Fibroblast of skin of back (primary cell): ENCODE measurements at regions not wholly inside any gene's neighbourhood (a gene's known extent, or its start where the extent isn't known, plus 50 kb on each side); places are given as distances from the start of the nearest gene placed in this dataset.

ENCODE experiments used
- DNase-seq: peaks from one replicate; pipeline ENCODE4 v3.0.0-alpha.2; 2013

- no peak for DNase-seq
Measured at GRCh38 chr18:22114526-22115321, 54.7 kb upstream of the GATA6 start.

GRCh38 chr18:22115573-22115972 is 53.8 kb upstream of the GATA6 start:
- no peak for DNase-seq
